HG03565 (cell line): ENCODE measurements at regions not wholly inside any gene's neighbourhood (a gene's known extent, or its start where the extent isn't known, plus 50 kb on each side); places are given as distances from the start of the nearest gene placed in this dataset.

Source experiments
- ATAC-seq: cut with Tn5 transposase; IDR thresholded peaks from one replicate; pipeline ENCODE4 v1.9.1; 2021; ENCODE audit warnings: mild to moderate bottlenecking, moderate library complexity; ENCODE audit not compliant: unreplicated experiment

- no peak for ATAC-seq
These were observed 440.0 kb upstream of the MPDZ start for GRCh38 chr9:13719446-13719845.

- ATAC-seq, result no peak
These were observed 439.0 kb upstream of the MPDZ start for GRCh38 chr9:13718539-13718938.

- no peak for ATAC-seq
These were observed 438.6 kb upstream of the MPDZ start for GRCh38 chr9:13718086-13718485.

- ATAC-seq, result no peak
These were observed 438.0 kb upstream of the MPDZ start for GRCh38 chr9:13717322-13718054.

GRCh38 chr9:13716601-13717321, 437.3 kb upstream of the MPDZ start:
- no peak for ATAC-seq

- no peak for ATAC-seq
These were observed 436.6 kb upstream of the MPDZ start for GRCh38 chr9:13716090-13716489.

- ATAC-seq, result no peak
These were observed 435.9 kb upstream of the MPDZ start for GRCh38 chr9:13715430-13715829.

- no peak for ATAC-seq
These were observed 428.4 kb upstream of the MPDZ start for GRCh38 chr9:13707612-13708576.

GRCh38 chr9:13705918-13706317, 426.4 kb upstream of the MPDZ start:
- ATAC-seq, result no peak

- no peak for ATAC-seq
These were observed 425.9 kb upstream of the MPDZ start for GRCh38 chr9:13705373-13705772.

GRCh38 chr9:13690595-13690994, 411.1 kb upstream of the MPDZ start:
- no peak for ATAC-seq

- ATAC-seq, result no peak
These were observed 410.4 kb upstream of the MPDZ start for GRCh38 chr9:13689925-13690324.

GRCh38 chr9:13688990-13689600, 409.6 kb upstream of the MPDZ start:
- no peak for ATAC-seq

GRCh38 chr9:13688223-13688989, 408.9 kb upstream of the MPDZ start:
- ATAC-seq, result no peak

- no peak for ATAC-seq
These were observed 405.2 kb upstream of the MPDZ start for GRCh38 chr9:13684656-13685055.

- ATAC-seq, result no peak
These were observed 398.3 kb upstream of the MPDZ start for GRCh38 chr9:13677801-13678200.

GRCh38 chr9:13675638-13676000, 396.1 kb upstream of the MPDZ start:
- ATAC-seq, result no peak

GRCh38 chr9:13674926-13675637, 395.6 kb upstream of the MPDZ start:
- no peak for ATAC-seq

- no peak for ATAC-seq
These were observed 393.9 kb upstream of the MPDZ start for GRCh38 chr9:13673348-13673747.
